HG03196 (cell line): ENCODE measurements at regions not wholly inside any gene's neighbourhood (a gene's known extent, or its start where the extent isn't known, plus 50 kb on each side); places are given as distances from the start of the nearest gene placed in this dataset.
"Not testable (repeated sequence)": the region's sequence is repeated elsewhere in the genome, so short reads cannot be mapped to it uniquely, and the experiment has no call there.

Experiments used
- ATAC-seq: cut with Tn5 transposase; IDR thresholded peaks from one replicate; pipeline ENCODE4 v1.9.1; 2021; ENCODE audit not compliant: unreplicated experiment

GRCh38 chr1:217138799-217139466 lies 415.7 kb upstream of the ESRRG start:
- ATAC-seq: no peak

GRCh38 chr1:217138173-217138765 lies 415.0 kb upstream of the ESRRG start:
- no peak for ATAC-seq

GRCh38 chr1:217137210-217137881 lies 414.1 kb upstream of the ESRRG start:
- no peak for ATAC-seq

- ATAC-seq: no peak
Observed at GRCh38 chr1:217136895-217137205, 413.6 kb upstream of the ESRRG start.

- ATAC-seq: no peak
Observed at GRCh38 chr1:217135987-217136894, 413.0 kb upstream of the ESRRG start.

GRCh38 chr1:217135569-217135915 lies 412.3 kb upstream of the ESRRG start:
- ATAC-seq: no peak

GRCh38 chr1:217134857-217135568 lies 411.8 kb upstream of the ESRRG start:
- ATAC-seq: no peak

- no peak for ATAC-seq
Observed at GRCh38 chr1:217133958-217134856, 411.0 kb upstream of the ESRRG start.

- no peak for ATAC-seq
Observed at GRCh38 chr1:217133092-217133491, 409.9 kb upstream of the ESRRG start.

- ATAC-seq: not testable (repeated sequence)
Observed at GRCh38 chr1:217123340-217123739, 400.1 kb upstream of the ESRRG start.

- ATAC-seq: no peak
Observed at GRCh38 chr1:217117973-217118465, 394.8 kb upstream of the ESRRG start.

GRCh38 chr1:217115404-217116380 lies 392.5 kb upstream of the ESRRG start:
- no peak for ATAC-seq

GRCh38 chr1:217109928-217110327 lies 386.7 kb upstream of the ESRRG start:
- ATAC-seq: no peak

GRCh38 chr1:217106231-217106901 lies 383.1 kb upstream of the ESRRG start:
- no peak for ATAC-seq

GRCh38 chr1:217105437-217105836 lies 382.2 kb upstream of the ESRRG start:
- ATAC-seq: no peak

- ATAC-seq: no peak
Observed at GRCh38 chr1:217097819-217098218, 374.6 kb upstream of the ESRRG start.

- ATAC-seq: no peak
Observed at GRCh38 chr1:217096200-217096599, 373.0 kb upstream of the ESRRG start.

GRCh38 chr1:217095050-217095622 lies 371.9 kb upstream of the ESRRG start:
- no peak for ATAC-seq
